GM13977 (cell line): ENCODE measurements at regions not wholly inside any gene's neighbourhood (a gene's known extent, or its start where the extent isn't known, plus 50 kb on each side); places are given as distances from the start of the nearest gene placed in this dataset.
A peak's percentile ranks its signal among the peaks of the same experiment; 100 is the strongest.

ENCODE experiments used
- DNase-seq: peaks from one replicate; pipeline ENCODE4 v3.0.0; 2012; ENCODE audit warnings: low spot score
- CTCF ChIP-seq: IDR thresholded peaks from 2 replicates; pipeline ENCODE4 v1.5.1; 2012; ENCODE audit warnings: mild to moderate bottlenecking, control low read depth; ENCODE audit not compliant: insufficient read depth; ENCODE audit errors: extremely low read depth, missing control alignments
- in situ Hi-C: fragments of 300-500 bp; cut with MboI; formaldehyde crosslinking; loops from one replicate; pipeline ENCODE4 v1.12.0; 2022; ENCODE audit warnings: low sequenced_read_pairs, low pct_unique_long_range_greater_than_20kb, mixed read lengths, inconsistent platforms; ENCODE audit not compliant: unreplicated experiment

DNA sequence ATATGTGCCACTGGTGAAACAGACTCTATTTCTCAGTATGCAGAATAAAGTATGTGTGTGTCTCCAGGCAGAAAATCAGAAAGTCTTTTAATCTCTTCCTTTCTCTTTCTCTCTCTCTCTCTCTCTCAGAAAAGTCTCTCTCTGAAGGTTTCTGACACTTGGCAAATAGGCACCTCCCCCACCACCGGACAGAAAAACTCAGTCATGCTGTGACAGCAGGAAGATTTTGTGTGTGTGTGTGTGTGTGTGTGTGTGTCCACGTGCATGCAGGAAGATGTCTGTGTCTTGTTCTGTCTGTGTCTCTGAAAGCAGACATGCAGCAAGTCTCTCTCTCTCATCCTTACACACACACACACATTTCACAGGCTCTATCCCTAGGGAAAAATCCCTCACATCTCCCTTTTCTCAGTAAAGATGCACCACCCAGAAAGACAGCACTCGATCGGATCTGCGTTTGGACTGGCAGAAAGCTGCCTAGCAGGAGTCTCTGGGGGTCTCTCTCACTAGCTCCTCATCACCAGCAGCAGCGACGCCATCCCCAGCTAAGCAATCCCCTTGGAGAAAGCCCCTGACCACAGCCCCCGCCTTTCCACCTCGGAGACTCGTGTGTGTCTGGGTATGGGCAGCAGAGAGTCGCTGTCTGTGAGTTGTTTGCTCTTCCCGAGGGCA lies 98.3 kb downstream of the EDN3 start:
- in situ Hi-C loops: no loop called here
- no peak for DNase-seq
- no peak for TF ChIP-seq CTCF

DNA sequence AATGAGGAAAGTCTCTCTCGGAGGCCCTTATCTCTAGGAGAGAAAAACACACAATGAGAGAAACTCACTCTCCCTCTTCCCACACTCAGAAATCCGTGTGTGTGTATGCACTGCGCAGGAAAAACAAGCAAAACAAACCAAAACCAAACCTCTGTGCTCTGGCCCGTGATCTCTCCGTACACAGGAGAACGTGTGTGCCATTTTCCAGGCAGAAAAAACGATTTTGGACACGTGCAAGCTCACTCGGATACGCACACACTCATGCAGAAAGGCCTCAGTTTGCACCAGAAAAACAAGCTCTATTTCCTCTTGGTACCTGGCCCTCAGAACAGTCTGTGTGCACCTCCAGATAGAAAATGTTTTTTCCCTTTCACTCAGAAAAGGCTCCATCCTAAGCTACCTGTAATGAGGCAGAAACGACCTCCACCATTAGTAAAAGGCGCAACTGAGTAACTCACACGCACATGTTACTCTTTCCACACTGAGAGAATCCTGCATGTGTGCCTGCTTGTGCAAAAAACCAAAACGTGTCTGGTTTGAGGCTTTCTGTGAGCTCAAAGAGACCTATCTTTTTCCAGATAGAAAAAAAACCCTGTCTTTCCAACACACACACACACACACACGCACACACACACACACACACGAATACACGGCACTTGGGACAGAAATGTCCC lies 99.2 kb downstream of the EDN3 start:
- DNase-seq: no peak
- TF ChIP-seq CTCF: no peak
- in situ Hi-C loops: no loop called here

DNA sequence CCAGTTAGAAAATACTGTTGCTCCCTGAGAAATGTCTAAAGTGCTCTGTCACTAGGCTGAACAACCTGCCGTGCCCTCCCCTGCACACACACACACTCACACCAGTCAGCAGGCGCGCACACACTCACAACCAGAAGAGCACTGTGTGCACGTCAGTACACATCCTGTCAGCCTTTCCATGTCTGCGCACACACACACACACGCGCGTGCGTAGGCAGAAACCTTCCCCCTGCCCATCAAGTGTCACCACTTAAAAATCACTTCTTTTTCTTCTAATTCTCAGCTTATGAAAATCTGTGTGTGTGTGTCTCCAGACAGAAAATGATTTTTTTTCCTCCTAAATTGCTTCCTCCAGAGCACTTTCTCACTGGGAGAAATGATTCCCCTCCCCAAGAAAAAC lies 100.3 kb downstream of the EDN3 start:
- no peak for DNase-seq
- no peak for TF ChIP-seq CTCF
- in situ Hi-C loops: no loop called here

- no peak for DNase-seq
- no peak for TF ChIP-seq CTCF
- in situ Hi-C loops: no loop called here
Measured at GRCh38 chr20:59402681-59403080, 102.3 kb downstream of the EDN3 start.

GRCh38 chr20:59403261-59403961 lies 103.0 kb downstream of the EDN3 start:
- TF ChIP-seq CTCF: peak; percentile 93
- in situ Hi-C loops: no loop called here
- DNase-seq: peak; percentile 78

DNA sequence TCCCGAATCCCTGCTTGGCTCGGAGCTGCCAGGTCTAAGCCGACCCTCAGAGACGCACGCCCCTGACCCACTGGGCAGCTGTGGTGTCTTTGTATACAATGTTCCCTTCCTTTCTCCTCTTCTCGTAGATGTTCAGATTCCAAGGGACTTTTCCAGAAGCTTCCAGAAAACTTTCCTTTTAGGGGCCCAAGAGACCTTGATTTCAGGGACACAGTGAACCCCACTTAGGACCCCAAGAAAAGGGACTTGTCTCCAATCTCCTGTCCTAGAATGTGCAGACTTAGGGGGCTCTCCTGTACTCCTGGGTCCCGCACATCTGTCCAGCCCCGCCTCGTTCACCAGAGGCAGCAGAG lies 103.5 kb downstream of the EDN3 start:
- no peak for TF ChIP-seq CTCF
- DNase-seq: no peak
- in situ Hi-C loops: no loop called here
